SK-N-SH (cell line): ENCODE measurements at regions not wholly inside any gene's neighbourhood (a gene's known extent, or its start where the extent isn't known, plus 50 kb on each side); places are given as distances from the start of the nearest gene placed in this dataset.

Source experiments
- CTCF ChIA-PET: fragments of 300-600, 350-600 bp; formaldehyde crosslinking; extraction: SDS; loops from one replicate; lab custom pipeline; 2021; lab: Yijun Ruan, JAX
- POLR2A ChIA-PET: fragments of 350-600 bp; sonication (Branson Sonifier 250); formaldehyde crosslinking; extraction: SDS; loops from one replicate; lab custom pipeline; 2020; ENCODE audit warnings: antibody characterized with exemption, inconsistent platforms; lab: Yijun Ruan, JAX
- DNase-seq: peaks from one replicate; pipeline ENCODE4 v3.0.0; 2012
- H2AFZ ChIP-seq: fragments of 200-600 bp; sonication (generic); 2 replicates; pipeline ENCODE4 v1.8.1; 2016; ENCODE audit warnings: antibody characterized with exemption, mild to moderate bottlenecking, low read depth
- H3F3A ChIP-seq: fragments of 200-600 bp; sonication (generic); replicated peaks from 2 replicates; pipeline ENCODE3; 2016; ENCODE audit warnings: antibody characterized with exemption, mild to moderate bottlenecking; ENCODE audit not compliant: insufficient read depth
- H3K27ac ChIP-seq, 2 experiments: fragments of 200-500 bp in 1 of 2; fragments of 200-600 bp in 1 of 2; sonication (Bioruptor generic) in 1 of 2; sonication (generic), shearing (Covaris generic) in 1 of 2; 2 replicates each; pipeline versions ENCODE4 v1.5.1 to v1.6.1; 2014 to 2016; ENCODE audit warnings: low read depth in 2 of 2, inconsistent platforms in 1 of 2, low read length in 1 of 2, mild to moderate bottlenecking in 1 of 2, mixed read lengths in 1 of 2
- H3K27me3 ChIP-seq: fragments of 200-600 bp; sonication (generic), shearing (Covaris generic); 2 replicates; pipeline ENCODE4 v1.6.1; 2016; ENCODE audit warnings: mixed run types; ENCODE audit not compliant: insufficient read depth
- H3K36me3 ChIP-seq, 2 experiments: fragments of 200-500 bp in 1 of 2; fragments of 200-600 bp in 1 of 2; sonication (Bioruptor generic) in 1 of 2; sonication (generic) in 1 of 2; replicated peaks in 1 of 2; 2 replicates each; pipeline versions ENCODE3 to v1.5.1; 2014 to 2016; ENCODE audit warnings: low read length in 1 of 2, mild to moderate bottlenecking in 1 of 2; ENCODE audit not compliant: insufficient read depth in 2 of 2, control insufficient read depth in 1 of 2
- H3K4me1 ChIP-seq, 2 experiments: fragments of 200-500 bp in 1 of 2; fragments of 200-600 bp in 1 of 2; sonication (Bioruptor generic) in 1 of 2; sonication (generic), shearing (Covaris generic) in 1 of 2; 2 replicates each; pipeline versions ENCODE4 v1.5.1 to v1.6.1; 2014 to 2016; ENCODE audit warnings: low read depth in 1 of 2, low read length in 1 of 2, mixed run types in 1 of 2; ENCODE audit not compliant: insufficient read depth in 2 of 2, control insufficient read depth in 1 of 2
- H3K4me2 ChIP-seq: fragments of 200-600 bp; sonication (generic), shearing (Covaris generic); 2 replicates; pipeline ENCODE4 v1.6.1; 2017; ENCODE audit warnings: mixed run types
- H3K4me3 ChIP-seq, 2 experiments: fragments of 200-500 bp in 1 of 2; fragments of 200-600 bp in 1 of 2; sonication (Bioruptor generic) in 1 of 2; sonication (generic), shearing (Covaris generic) in 1 of 2; 2 replicates each; pipeline versions ENCODE4 v1.5.1 to v1.8.1; 2014 to 2016; ENCODE audit warnings: low read depth in 2 of 2, inconsistent platforms in 1 of 2, low read length in 1 of 2, mild to moderate bottlenecking in 1 of 2, mixed read lengths in 1 of 2, moderate library complexity in 1 of 2
- H3K79me2 ChIP-seq: fragments of 200-600 bp; sonication (generic); 2 replicates; pipeline ENCODE4 v1.8.1; 2017; ENCODE audit warnings: mild to moderate bottlenecking; ENCODE audit not compliant: insufficient read depth
- H3K9ac ChIP-seq: fragments of 200-600 bp; sonication (generic); 2 replicates; pipeline ENCODE4 v1.6.1; 2017; ENCODE audit warnings: mixed run types
- H3K9me2 ChIP-seq: fragments of 200-600 bp; sonication (generic); 2 replicates; pipeline ENCODE4 v1.6.1; 2017; ENCODE audit warnings: mixed run types
- H3K9me3 ChIP-seq: fragments of 200-600 bp; sonication (generic); 2 replicates; pipeline ENCODE4 v1.6.1; 2017; ENCODE audit warnings: mixed run types, mild to moderate bottlenecking, moderate library complexity
- H4K20me1 ChIP-seq: fragments of 200-600 bp; sonication (generic); 2 replicates; pipeline ENCODE4 v1.6.1; 2017; ENCODE audit warnings: mild to moderate bottlenecking, mixed run types; ENCODE audit not compliant: insufficient read depth
- CHD2 ChIP-seq: fragments of 150-350 bp; IDR thresholded peaks from 2 replicates; pipeline ENCODE4 v1.6.1; 2018; ENCODE audit warnings: low read length; ENCODE audit not compliant: partially characterized antibody
- CTCF ChIP-seq: fragments of 200-600 bp; sonication (generic); IDR thresholded peaks from 2 replicates; pipeline ENCODE4 v1.6.1; 2017; ENCODE audit warnings: antibody characterized with exemption, mild to moderate bottlenecking, moderate library complexity
- ELF1 ChIP-seq: IDR thresholded peaks from 2 replicates; pipeline ENCODE4 v1.4.0; 2012
- EP300 ChIP-seq, 2 experiments: IDR thresholded peaks; 2 replicates each; pipeline versions ENCODE4 v1.4.0 to v1.6.1; 2012; ENCODE audit warnings: borderline replicate concordance in 1 of 2, low read depth in 1 of 2, low read length in 1 of 2
- FOSL2 ChIP-seq: IDR thresholded peaks from 2 replicates; pipeline ENCODE4 v1.4.0; 2012; ENCODE audit warnings: low read depth, mild to moderate bottlenecking, moderate library complexity, borderline replicate concordance
- GABPA ChIP-seq: IDR thresholded peaks from 2 replicates; pipeline ENCODE4 v1.4.0; 2012; ENCODE audit warnings: low read depth, mild to moderate bottlenecking
- JUND ChIP-seq: IDR thresholded peaks from 2 replicates; pipeline ENCODE4 v1.4.0; 2012
- MAX ChIP-seq: IDR thresholded peaks from 2 replicates; pipeline ENCODE4 v1.4.0; 2012; ENCODE audit warnings: low read depth
- MEF2A ChIP-seq: IDR thresholded peaks from 2 replicates; pipeline ENCODE4 v1.4.0; 2012; ENCODE audit warnings: low read depth, borderline replicate concordance
- MXI1 ChIP-seq: IDR thresholded peaks from 2 replicates; pipeline ENCODE4 v1.6.1; 2012; ENCODE audit warnings: mild to moderate bottlenecking, low read depth, low read length, improper control_type of control experiment
- NRF1 ChIP-seq: IDR thresholded peaks from 2 replicates; pipeline ENCODE4 v1.6.1; 2012; ENCODE audit warnings: low read depth, mild to moderate bottlenecking, low read length
- PBX3 ChIP-seq: IDR thresholded peaks from 2 replicates; pipeline ENCODE4; 2012
- RCOR1 ChIP-seq: fragments of 150-350 bp; IDR thresholded peaks from 2 replicates; pipeline ENCODE4 v1.6.1; 2017; ENCODE audit warnings: antibody characterized with exemption, low read length
- REST ChIP-seq: IDR thresholded peaks from 2 replicates; pipeline ENCODE4 v1.6.1; 2012; ENCODE audit warnings: mild to moderate bottlenecking, low read depth, low read length, moderate library complexity
- RFX5 ChIP-seq: IDR thresholded peaks from 2 replicates; pipeline ENCODE4 v1.6.1; 2012; ENCODE audit warnings: mild to moderate bottlenecking, improper control_type of control experiment, low read length
- RXRA ChIP-seq: IDR thresholded peaks from 2 replicates; pipeline ENCODE4 v1.4.0; 2012; ENCODE audit warnings: low read depth, mild to moderate bottlenecking, borderline replicate concordance
- SIN3A ChIP-seq: IDR thresholded peaks from 2 replicates; pipeline ENCODE4 v1.6.1; 2012; ENCODE audit warnings: low read depth, mild to moderate bottlenecking, low read length, moderate library complexity, borderline replicate concordance
- SMC3 ChIP-seq: IDR thresholded peaks from 2 replicates; pipeline ENCODE4 v1.6.1; 2012; ENCODE audit warnings: low read depth, low read length, improper control_type of control experiment
- TAF1 ChIP-seq: IDR thresholded peaks from 2 replicates; pipeline ENCODE4 v1.6.1; 2012; ENCODE audit warnings: low read depth, mild to moderate bottlenecking, low read length, moderate library complexity, borderline replicate concordance
- TEAD4 ChIP-seq: IDR thresholded peaks from 2 replicates; pipeline ENCODE4 v1.4.0; 2012; ENCODE audit warnings: mild to moderate bottlenecking, borderline replicate concordance; ENCODE audit not compliant: insufficient read depth
- USF1 ChIP-seq: IDR thresholded peaks from 2 replicates; pipeline ENCODE4 v1.4.0; 2012; ENCODE audit warnings: low read depth, borderline replicate concordance
- WGBS: methylation state at CpG from one replicate; pipeline ENCODE4 v1.1.6; 2017; ENCODE audit warnings: low lambda C conversion rate; 5-methylcytosine and 5-hydroxymethylcytosine counted together

GRCh38 chr22:25374869-25375268 lies 155.4 kb downstream of the CRYBB2 start (continued):
- no peak for TF ChIP-seq RCOR1
- TF ChIP-seq TAF1 = no peak
- TF ChIP-seq CHD2 = no peak
- no peak for TF ChIP-seq GABPA
- no peak for TF ChIP-seq SIN3A
- no peak for TF ChIP-seq EP300 (IDR thresholded peaks at IDR 0.05; ENCODE audit: borderline replicate concordance in 1 of 2, low read depth in 1 of 2, low read length in 1 of 2)
- TF ChIP-seq, all 33 proteins: peak for 0

GRCh38 chr22:25375683-25376082 lies 156.2 kb downstream of the CRYBB2 start:
- Histone ChIP-seq H4K20me1 (no peaks in the 10 kb centered on the region), H3K9ac (no peak overlapping the region), H3K9me3 (no peaks in the 10 kb centered on the region), H3K79me2 (no peaks in the 10 kb centered on the region), H3K4me2 (no peak overlapping the region), H2AFZ (no peak overlapping the region), H3K4me1 (no peaks in the 10 kb centered on the region; a peak in 1 of 4 replicates), H3F3A (no peaks in the 10 kb centered on the region), H3K27me3 (no peaks in the 10 kb centered on the region), H3K36me3 (no peaks in the 10 kb centered on the region), H3K27ac (no peak overlapping the region), H3K4me3 (no peak overlapping the region), H3K9me2 (no peaks in the 10 kb centered on the region)
- WGBS = 96% methylated on average over 5 of the region's 11 CpGs
- POLR2A ChIA-PET = no interaction called here
- DNase-seq = no peak
- CTCF ChIA-PET = no interaction called here
- TF ChIP-seq TEAD4 = no peak

GRCh38 chr22:25377699-25378098 lies 158.3 kb downstream of the CRYBB2 start:
- H3K9me2 ChIP-seq = no peaks in the 10 kb centered on the region
- no peaks in the 10 kb centered on the region for H3K27me3 ChIP-seq
- no peak overlapping the region for H3K9ac ChIP-seq
- no peak overlapping the region for H3K4me2 ChIP-seq
- no peak overlapping the region for H3K4me3 ChIP-seq
- H2AFZ ChIP-seq = no peak overlapping the region
- H3K36me3 ChIP-seq = no peaks in the 10 kb centered on the region
- H3K4me1 ChIP-seq = no peaks in the 10 kb centered on the region; a peak in 1 of 4 replicates
- DNase-seq = no peak
- no peaks in the 10 kb centered on the region for H3K79me2 ChIP-seq
- H3F3A ChIP-seq = no peaks in the 10 kb centered on the region
- H4K20me1 ChIP-seq = no peaks in the 10 kb centered on the region
- no peak overlapping the region for H3K27ac ChIP-seq
- ChIA-PET POLR2A (no interaction called here), CTCF (interaction anchor here (2.1 kb wide), 1 partner anchor 15 kb away, joined by 5 read pairs; no protein-coding TSS in a partner anchor)
- H3K9me3 ChIP-seq = no peaks in the 10 kb centered on the region
- WGBS = 99% methylated on average over 6 of the region's 6 CpGs
- TF ChIP-seq CTCF = no peak
- no peak for TF ChIP-seq ELF1
- no peak for TF ChIP-seq RFX5
- TF ChIP-seq TEAD4 = no peak
- no peak for TF ChIP-seq NRF1
- no peak for TF ChIP-seq FOSL2
- no peak for TF ChIP-seq MEF2A
- no peak for TF ChIP-seq MXI1
- TF ChIP-seq SMC3 = no peak
- no peak for TF ChIP-seq MAX
- TF ChIP-seq USF1 = no peak
- TF ChIP-seq REST = no peak
- no peak for TF ChIP-seq PBX3
- no peak for TF ChIP-seq JUND
- no peak for TF ChIP-seq RXRA
